Upper lobe of left lung (tissue), 4 donors: ENCODE measurements at regions not wholly inside any gene's neighbourhood (a gene's known extent, or its start where the extent isn't known, plus 50 kb on each side); places are given as distances from the start of the nearest gene placed in this dataset.

Source experiments
- CTCF ChIP-seq, 6 experiments: fragments of 450-650 bp in 4 of 6; fragments of 200-600 bp in 2 of 6; sonication (generic) in 2 of 6; IDR thresholded peaks; one replicate each; pipeline ENCODE4 v1.5.1; 2016 to 2019; ENCODE audit warnings: antibody characterized with exemption in 6 of 6
- EP300 ChIP-seq, 4 donors: sonication (generic); formaldehyde crosslinking; IDR thresholded peaks; one replicate each; pipeline ENCODE4 v1.5.1; 2017; ENCODE audit warnings: antibody characterized with exemption in 4 of 4, control low read depth in 2 of 4
- POLR2A ChIP-seq, 4 donors: fragments of 450-650 bp; IDR thresholded peaks; one replicate each; pipeline ENCODE4 v1.5.1; 2016 to 2017; ENCODE audit warnings: antibody characterized with exemption in 4 of 4, mild to moderate bottlenecking in 2 of 4
- POLR2AphosphoS5 ChIP-seq, 2 donors: sonication (generic); formaldehyde crosslinking; IDR thresholded peaks; one replicate each; pipeline ENCODE4 v1.5.1; 2017; ENCODE audit warnings: antibody characterized with exemption in 2 of 2

DNA sequence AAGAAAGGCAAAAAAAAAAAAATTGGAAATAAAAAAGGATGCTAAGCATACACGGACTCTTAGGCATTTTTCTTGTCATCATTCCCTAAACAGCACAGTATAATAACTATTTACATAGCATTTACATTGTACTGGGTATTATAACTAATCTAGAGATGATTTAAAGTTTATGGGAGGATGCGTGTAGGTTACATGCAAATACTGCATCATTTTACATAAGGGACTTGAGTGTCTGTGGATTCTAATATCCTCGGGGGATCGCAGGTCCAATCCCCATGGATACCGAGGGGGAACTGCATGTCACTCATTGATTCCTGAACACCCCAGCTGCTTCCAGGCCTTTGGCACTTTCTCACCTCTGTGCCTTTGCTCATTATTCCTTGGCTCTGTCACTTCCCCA is 57.8 kb upstream of the SIPA1L2 start:
- TF ChIP-seq POLR2A (IDR thresholded peaks at IDR 0.05) (no peak), EP300 (IDR thresholded peaks at IDR 0.05) (no peak), CTCF (IDR thresholded peaks at IDR 0.05) (no peak), POLR2AphosphoS5 (IDR thresholded peaks at IDR 0.05) (no peak)
